Inferior parietal cortex (tissue), 1 donor: ENCODE measurements at regions not wholly inside any gene's neighbourhood (a gene's known extent, or its start where the extent isn't known, plus 50 kb on each side); places are given as distances from the start of the nearest gene placed in this dataset.
"Not testable (repeated sequence)": the region's sequence is repeated elsewhere in the genome, so short reads cannot be mapped to it uniquely, and the experiment has no call there.

Experiments
- DNase-seq: peaks from one replicate; pipeline ENCODE4 v3.0.0-alpha.2; 2016; ENCODE audit errors: extremely low spot score

GRCh38 chr12:25684070-25684469, 131.0 kb upstream of the LMNTD1 start:
- no peak for DNase-seq

DNA sequence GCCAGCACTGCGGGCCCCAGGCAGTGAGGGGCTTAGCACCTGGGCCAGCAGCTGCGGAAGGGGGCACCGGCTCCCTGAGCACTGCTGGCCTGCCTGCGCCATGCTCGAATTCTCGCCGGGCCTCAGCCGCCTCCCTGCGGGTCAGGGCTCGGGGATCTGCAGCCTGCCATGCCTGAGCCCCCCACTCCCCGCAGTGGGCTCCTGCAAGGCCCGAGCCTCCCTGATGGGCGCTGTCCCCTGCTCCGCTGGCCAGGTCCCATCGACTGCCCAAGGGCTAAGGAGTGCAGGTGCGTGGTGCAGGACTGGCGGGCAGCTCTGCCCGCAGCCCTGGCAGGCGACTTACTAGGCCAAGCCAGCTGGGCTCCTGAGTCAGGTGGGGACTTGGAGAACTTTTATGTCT, 133.3 kb upstream of the LMNTD1 start:
- DNase-seq, result no peak

GRCh38 chr12:25687226-25687625, 134.1 kb upstream of the LMNTD1 start:
- DNase-seq, result no peak

DNA sequence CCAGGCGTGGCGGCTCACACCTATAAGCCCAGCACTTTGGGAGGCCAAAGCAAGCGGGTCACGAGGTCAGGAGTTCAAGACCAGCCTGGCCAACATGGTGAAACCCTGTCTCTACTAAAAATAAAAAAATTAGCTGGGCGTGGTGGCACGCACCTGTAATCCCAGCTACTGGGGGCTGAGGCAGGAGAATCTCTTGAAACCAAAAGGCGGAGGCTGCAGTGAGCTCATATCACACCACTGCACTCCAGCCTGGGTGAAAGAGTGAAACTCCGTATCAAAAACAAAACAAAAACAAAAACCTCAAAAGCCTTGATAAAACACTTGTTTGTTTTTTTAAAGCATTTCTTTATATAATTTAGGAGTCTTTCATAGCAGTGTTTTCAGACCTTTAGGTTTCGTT, 135.8 kb upstream of the LMNTD1 start:
- DNase-seq, result not testable (repeated sequence)

DNA sequence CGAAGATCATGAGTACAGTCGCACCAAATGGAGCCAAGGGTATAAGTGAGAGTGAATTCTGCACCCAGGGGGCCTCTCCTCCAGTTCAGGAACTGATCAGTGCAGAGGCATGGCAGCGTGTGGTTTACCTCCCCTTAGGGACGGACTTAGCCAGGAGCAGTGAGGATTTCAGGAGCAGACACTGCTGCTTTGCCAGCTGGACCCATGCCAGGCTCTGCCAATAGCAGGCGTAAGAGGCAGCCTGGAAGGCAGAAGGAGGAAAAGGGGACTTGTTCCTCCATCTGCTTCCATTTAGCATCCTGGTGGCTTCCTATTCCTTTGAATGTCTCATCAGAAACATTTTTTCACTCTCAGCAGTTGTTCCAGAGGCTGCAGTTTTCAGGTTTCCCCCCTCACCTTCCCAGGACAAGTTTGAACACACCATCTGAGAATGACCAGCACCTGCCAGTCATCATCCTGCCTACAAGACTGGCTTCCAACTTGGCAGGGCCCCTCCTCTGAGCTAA, 137.0 kb upstream of the LMNTD1 start:
- DNase-seq, result no peak

DNA sequence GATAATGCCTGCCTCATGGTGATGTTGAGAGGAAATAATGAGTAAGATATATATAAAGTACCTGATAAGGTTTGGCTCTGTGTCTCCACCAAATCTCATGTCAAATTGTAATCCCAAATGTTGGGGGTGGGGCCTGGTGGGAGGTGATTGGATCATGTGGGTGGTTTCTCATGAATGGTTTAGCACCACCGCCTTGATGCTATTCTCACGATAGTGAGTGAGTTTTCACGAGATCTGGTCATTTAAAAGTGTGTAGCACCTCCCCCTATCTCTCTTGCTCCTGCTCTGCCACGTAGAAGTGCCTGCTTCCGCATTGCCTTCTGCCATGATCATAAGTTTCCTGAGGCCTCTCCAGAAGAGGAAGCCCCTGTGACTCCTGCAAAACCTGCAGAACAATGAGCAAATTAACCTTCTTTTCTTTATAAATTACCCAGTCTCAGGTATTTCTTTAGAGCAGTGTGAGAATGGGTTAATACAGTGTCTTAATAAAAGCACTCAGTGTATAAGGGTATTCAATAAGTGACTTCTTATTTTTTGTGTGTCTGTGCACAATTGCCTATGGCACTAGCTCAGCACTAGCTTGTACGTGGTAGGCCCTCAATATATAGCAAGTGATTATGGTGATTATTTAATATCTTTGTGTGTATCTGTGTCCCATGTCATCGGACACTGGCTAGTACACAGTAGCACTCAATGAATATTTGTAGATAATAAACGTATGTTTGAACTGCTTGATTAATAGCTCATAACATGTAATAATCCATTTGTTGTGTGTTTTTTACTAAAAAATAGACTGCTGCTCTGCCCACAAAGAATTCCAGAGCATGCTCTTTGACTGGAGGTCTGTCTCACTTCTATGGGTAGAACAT, 138.1 kb upstream of the LMNTD1 start:
- DNase-seq, result no peak

GRCh38 chr12:25691865-25692114, 138.7 kb upstream of the LMNTD1 start:
- no peak for DNase-seq

DNA sequence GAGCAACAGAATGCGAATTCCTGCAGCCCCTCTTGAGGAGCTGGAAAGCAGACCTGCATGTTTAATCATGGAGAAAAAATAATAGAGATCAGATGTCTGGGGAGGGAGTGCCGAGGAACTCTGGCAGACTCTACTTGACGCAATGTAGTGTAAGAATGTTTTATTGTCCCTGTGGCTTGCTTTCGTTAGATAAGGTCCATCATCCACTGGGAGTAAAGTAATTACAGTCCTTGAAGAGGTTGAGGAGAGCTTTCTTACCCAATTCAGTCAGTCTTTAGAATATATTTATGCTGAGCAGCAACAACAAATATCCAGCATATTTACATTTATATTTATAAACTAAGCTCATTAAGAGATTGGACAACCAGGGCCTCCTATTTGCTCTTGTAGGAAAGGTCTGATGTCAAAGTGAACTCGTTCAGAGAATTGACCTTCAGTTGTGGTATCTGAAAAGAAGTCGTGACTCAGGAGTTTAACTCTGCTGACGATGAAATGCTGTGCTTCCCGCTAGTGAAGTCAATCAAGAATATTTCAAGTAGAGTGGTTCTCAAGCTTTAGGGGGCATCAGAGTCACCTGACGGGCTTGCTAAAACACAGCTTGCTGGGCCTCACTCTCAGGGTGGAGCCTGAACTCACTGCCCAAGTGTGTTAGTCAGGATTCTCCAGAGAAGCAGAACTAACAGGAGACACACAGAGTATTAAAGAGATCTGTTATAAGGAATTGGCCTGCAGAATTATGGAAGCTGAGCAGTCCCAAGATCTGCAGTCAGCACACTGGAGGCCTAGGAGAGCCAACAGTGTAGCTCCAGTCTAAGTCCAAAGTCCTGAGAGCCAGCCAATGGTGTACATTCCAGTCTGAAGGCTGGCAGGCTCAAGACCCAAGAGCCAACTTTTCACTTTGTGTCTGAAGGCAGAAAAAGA, 139.3 kb upstream of the LMNTD1 start:
- DNase-seq, result no peak

DNA sequence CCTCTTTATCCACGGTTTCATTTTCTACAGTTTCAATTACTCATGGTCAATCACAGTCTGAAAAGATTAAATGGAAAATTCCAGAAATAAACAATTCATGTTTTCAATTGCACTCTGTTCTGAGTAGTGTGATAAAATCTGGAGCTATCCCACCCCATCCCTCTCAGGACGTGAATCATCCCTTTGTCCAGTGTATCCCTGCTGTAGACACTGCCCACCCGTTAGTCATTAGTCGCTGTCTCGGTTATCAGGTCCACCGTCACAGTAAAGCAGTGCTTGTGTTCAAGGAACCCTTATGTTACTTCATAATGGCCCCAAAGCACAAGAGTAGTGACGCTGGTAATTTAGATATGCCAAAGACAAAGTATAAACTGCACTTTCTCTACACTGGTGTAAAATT, 141.0 kb upstream of the LMNTD1 start:
- DNase-seq, result no peak

GRCh38 chr12:25695574-25695973, 142.5 kb upstream of the LMNTD1 start:
- no peak for DNase-seq

DNA sequence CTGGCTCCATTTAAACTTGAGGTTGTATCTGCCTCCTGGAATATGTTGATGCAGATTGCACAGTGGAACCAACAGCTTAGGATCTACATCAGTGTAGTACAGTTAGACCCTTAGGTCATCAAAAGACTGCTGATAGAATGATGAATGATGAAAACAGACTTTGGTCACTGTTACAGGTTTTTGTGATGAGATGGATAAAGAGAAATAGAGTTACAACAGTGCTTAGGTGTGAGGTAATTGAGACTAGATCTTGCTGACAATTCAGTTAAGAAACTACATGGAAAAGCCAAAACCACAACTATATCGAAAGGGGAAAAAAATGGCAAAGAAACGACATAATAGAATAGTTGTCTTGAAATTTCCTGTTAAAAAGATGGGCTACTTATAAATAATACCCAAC, 145.7 kb upstream of the LMNTD1 start:
- DNase-seq, result no peak

- no peak for DNase-seq
These were observed 146.4 kb upstream of the LMNTD1 start for GRCh38 chr12:25699454-25699853.

GRCh38 chr12:25701290-25701689, 148.2 kb upstream of the LMNTD1 start:
- no peak for DNase-seq

DNA sequence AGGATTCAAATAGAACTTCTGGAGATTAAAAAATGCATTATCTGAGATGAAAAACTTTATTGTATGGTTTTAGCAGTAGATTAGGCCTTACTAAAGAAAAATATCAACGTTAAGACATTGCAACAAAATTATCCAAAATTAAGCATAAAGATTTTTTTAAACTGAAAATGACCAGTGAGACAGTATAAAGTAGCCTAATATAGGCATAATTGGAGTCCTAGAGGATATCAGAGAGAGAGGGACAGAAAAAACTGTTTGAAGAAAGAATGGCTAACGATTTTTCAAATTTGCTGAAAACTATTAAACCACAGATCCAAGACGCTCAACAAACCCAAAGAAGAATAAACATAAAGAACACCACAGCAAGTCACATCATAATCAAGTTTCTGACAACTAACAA, 149.5 kb upstream of the LMNTD1 start:
- DNase-seq, result no peak

- no peak for DNase-seq
These were observed 152.2 kb upstream of the LMNTD1 start for GRCh38 chr12:25705261-25705660.

- DNase-seq, result not testable (repeated sequence)
These were observed 153.6 kb upstream of the LMNTD1 start for GRCh38 chr12:25706646-25707045.

- no peak for DNase-seq
These were observed 154.0 kb upstream of the LMNTD1 start for GRCh38 chr12:25707056-25707455.

- DNase-seq, result no peak
These were observed 155.6 kb upstream of the LMNTD1 start for GRCh38 chr12:25708661-25709060.

DNA sequence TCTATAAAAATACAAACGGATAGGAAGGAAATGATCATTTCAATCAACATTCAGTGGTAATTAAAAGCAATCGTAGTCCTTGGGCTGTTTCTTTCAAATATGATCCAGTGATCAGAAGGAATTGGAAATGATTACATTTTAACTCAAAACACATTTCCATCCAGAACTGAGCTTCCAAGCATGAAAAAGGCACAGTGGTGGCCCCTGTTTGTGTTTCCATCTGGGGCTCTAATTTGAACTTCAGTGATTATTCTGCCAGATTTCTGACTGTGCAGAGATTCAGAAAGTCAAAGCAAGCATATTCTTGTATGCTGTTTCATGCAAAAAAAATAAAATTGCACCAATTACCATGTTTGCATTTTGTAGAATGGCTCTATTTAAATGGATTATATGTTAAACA, 157.0 kb upstream of the LMNTD1 start:
- DNase-seq, result no peak

GRCh38 chr12:25710938-25711605, 158.0 kb upstream of the LMNTD1 start:
- not testable (repeated sequence) for DNase-seq

DNA sequence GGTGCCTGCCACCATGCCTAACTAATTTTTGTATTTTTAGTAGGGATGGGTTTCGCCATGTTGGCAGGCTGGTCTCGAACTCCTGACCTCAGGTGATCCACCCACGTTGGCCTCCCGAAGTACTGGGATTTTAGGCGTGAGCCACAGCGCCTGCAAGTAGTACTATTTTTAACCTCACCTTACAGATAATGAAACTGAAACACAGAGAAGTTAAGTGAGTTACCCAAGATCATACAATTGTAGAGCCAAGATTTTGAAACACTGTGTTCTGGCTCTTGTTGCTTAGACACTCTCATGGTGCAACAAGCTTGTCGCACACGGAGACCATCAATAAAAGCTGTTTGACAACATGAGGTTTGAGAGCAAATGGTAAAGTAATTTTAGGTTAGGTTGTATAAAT, 159.1 kb upstream of the LMNTD1 start:
- DNase-seq, result no peak

DNA sequence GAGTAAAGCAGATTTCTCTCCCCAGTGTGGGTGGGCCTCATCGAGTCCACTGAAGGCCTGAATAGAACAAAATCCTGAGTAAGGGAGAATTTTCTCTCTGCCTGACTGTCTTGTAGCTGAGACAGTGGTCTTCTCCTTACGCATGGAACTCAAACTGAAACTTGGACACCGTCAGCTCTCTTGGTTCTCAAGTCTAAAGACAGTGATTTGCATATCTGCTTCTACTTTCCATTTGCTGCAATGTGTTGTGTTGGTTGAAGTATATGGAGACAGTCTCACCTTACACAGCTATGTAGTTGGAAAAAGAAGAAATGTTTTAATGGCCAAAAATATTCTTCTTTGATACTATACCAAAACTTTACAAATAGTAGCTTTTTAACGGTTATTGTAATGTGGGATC, 160.2 kb upstream of the LMNTD1 start:
- DNase-seq, result no peak
